ENCODE measurements at regions not wholly inside any gene's neighbourhood (a gene's known extent, or its start where the extent isn't known, plus 50 kb on each side); places are given as distances from the start of the nearest gene placed in this dataset.

- DNase-seq (ENCODE audit: low read depth in 3 of 3) = no peak
Measured at GRCh38 chr3:44090036-44090435, 151.7 kb upstream of the TOPAZ1 start.

GRCh38 chr3:44092497-44092896, 149.2 kb upstream of the TOPAZ1 start:
- no peak for DNase-seq (ENCODE audit: low read depth in 3 of 3)

GRCh38 chr3:44093531-44093930, 148.2 kb upstream of the TOPAZ1 start:
- DNase-seq (ENCODE audit: low read depth in 3 of 3) = no peak

GRCh38 chr3:44098656-44099415, 142.8 kb upstream of the TOPAZ1 start:
- DNase-seq (ENCODE audit: low read depth in 3 of 3) = no peak

- no peak for DNase-seq (ENCODE audit: low read depth in 3 of 3)
Measured at GRCh38 chr3:44099566-44100297, 142.0 kb upstream of the TOPAZ1 start.

GRCh38 chr3:44100298-44100695, 141.4 kb upstream of the TOPAZ1 start:
- no peak for DNase-seq (ENCODE audit: low read depth in 3 of 3)

- DNase-seq (ENCODE audit: low read depth in 3 of 3) = no peak
Measured at GRCh38 chr3:44104043-44104442, 137.6 kb upstream of the TOPAZ1 start.

- DNase-seq (ENCODE audit: low read depth in 3 of 3) = peak; percentile 28 to 50 (median 48)
Measured at GRCh38 chr3:44104668-44105321, 136.9 kb upstream of the TOPAZ1 start.

- no peak for DNase-seq (ENCODE audit: low read depth in 3 of 3)
Measured at GRCh38 chr3:44105571-44105970, 136.1 kb upstream of the TOPAZ1 start.

- DNase-seq (ENCODE audit: low read depth in 3 of 3) = no peak
Measured at GRCh38 chr3:44106756-44107155, 134.9 kb upstream of the TOPAZ1 start.

GRCh38 chr3:44108481-44108880, 133.2 kb upstream of the TOPAZ1 start:
- no peak for DNase-seq (ENCODE audit: low read depth in 3 of 3)

GRCh38 chr3:44109771-44110361, 131.8 kb upstream of the TOPAZ1 start:
- no peak for DNase-seq (ENCODE audit: low read depth in 3 of 3)

- no peak for DNase-seq (ENCODE audit: low read depth in 3 of 3)
Measured at GRCh38 chr3:44110648-44111047, 131.0 kb upstream of the TOPAZ1 start.

- no peak for DNase-seq (ENCODE audit: low read depth in 3 of 3)
Measured at GRCh38 chr3:44111482-44111881, 130.2 kb upstream of the TOPAZ1 start.

- DNase-seq (ENCODE audit: low read depth in 3 of 3) = peak; percentile 7 to 40 (median 11)
Measured at GRCh38 chr3:44114142-44114541, 127.5 kb upstream of the TOPAZ1 start.

GRCh38 chr3:44117239-44117638, 124.4 kb upstream of the TOPAZ1 start:
- DNase-seq (ENCODE audit: low read depth in 3 of 3) = no peak

GRCh38 chr3:44117736-44118135, 124.0 kb upstream of the TOPAZ1 start:
- DNase-seq (ENCODE audit: low read depth in 3 of 3) = no peak

- DNase-seq (ENCODE audit: low read depth in 3 of 3) = no peak
Measured at GRCh38 chr3:44120721-44121582, 120.7 kb upstream of the TOPAZ1 start.

- no peak for DNase-seq (ENCODE audit: low read depth in 3 of 3)
Measured at GRCh38 chr3:44125246-44125645, 116.4 kb upstream of the TOPAZ1 start.

GRCh38 chr3:44125882-44126281, 115.8 kb upstream of the TOPAZ1 start:
- DNase-seq (ENCODE audit: low read depth in 3 of 3) = no peak

- no peak for DNase-seq (ENCODE audit: low read depth in 3 of 3)
Measured at GRCh38 chr3:44128057-44128775, 113.5 kb upstream of the TOPAZ1 start.

All from stimulated activated CD4-positive, alpha-beta T cell treated with anti-CD3 and anti-CD28 coated beads, TNF-alpha, amount 100 ng/mL, for 48 hours (primary cell).